Testis (tissue), 2 donors: ENCODE measurements at regions not wholly inside any gene's neighbourhood (a gene's known extent, or its start where the extent isn't known, plus 50 kb on each side); places are given as distances from the start of the nearest gene placed in this dataset.

Experiments
- CTCF ChIP-seq, 3 experiments: fragments of 450-650 bp in 2 of 3; fragments of 200-600 bp in 1 of 3; sonication (generic) in 1 of 3; IDR thresholded peaks; one replicate each; pipeline ENCODE4 v1.5.1; 2016 to 2019; ENCODE audit warnings: antibody characterized with exemption in 3 of 3, mild to moderate bottlenecking in 2 of 3, moderate library complexity in 1 of 3
- POLR2A ChIP-seq: fragments of 450-650 bp; IDR thresholded peaks from one replicate; pipeline ENCODE4 v1.6.1; 2017; ENCODE audit warnings: antibody characterized with exemption, mild to moderate bottlenecking, moderate library complexity

- no peak for TF ChIP-seq CTCF (IDR thresholded peaks at IDR 0.05)
- no peak for TF ChIP-seq POLR2A
Measured at GRCh38 chr7:15805891-15806290, 119.4 kb upstream of the MEOX2 start.
